ENCODE measurements at regions not wholly inside any gene's neighbourhood (a gene's known extent, or its start where the extent isn't known, plus 50 kb on each side); places are given as distances from the start of the nearest gene placed in this dataset.

- TF ChIP-seq, protein P1, sequence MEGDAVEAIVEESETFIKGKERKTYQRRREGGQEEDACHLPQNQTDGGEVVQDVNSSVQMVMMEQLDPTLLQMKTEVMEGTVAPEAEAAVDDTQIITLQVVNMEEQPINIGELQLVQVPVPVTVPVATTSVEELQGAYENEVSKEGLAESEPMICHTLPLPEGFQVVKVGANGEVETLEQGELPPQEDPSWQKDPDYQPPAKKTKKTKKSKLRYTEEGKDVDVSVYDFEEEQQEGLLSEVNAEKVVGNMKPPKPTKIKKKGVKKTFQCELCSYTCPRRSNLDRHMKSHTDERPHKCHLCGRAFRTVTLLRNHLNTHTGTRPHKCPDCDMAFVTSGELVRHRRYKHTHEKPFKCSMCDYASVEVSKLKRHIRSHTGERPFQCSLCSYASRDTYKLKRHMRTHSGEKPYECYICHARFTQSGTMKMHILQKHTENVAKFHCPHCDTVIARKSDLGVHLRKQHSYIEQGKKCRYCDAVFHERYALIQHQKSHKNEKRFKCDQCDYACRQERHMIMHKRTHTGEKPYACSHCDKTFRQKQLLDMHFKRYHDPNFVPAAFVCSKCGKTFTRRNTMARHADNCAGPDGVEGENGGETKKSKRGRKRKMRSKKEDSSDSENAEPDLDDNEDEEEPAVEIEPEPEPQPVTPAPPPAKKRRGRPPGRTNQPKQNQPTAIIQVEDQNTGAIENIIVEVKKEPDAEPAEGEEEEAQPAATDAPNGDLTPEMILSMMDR (IDR thresholded peaks at IDR 0.05), result no peak
- no peak for TF ChIP-seq POLR2A (IDR thresholded peaks at IDR 0.05)
Measured at GRCh38 chr4:19402581-19403065, 849.1 kb upstream of the SLIT2 start.

Measured in adrenal gland (tissue), 5 donors.